A673 (cell line): ENCODE measurements at regions not wholly inside any gene's neighbourhood (a gene's known extent, or its start where the extent isn't known, plus 50 kb on each side); places are given as distances from the start of the nearest gene placed in this dataset.

Experiments
- BruUV-seq: library from RNA; stranded (reverse); fragments of 400-500 nt; replicated peaks from 2 replicates; lab custom pipeline; 2021; lab: Mats Ljungman, UMichigan
- CTCF ChIA-PET: fragments of 300-600 bp; sonication (Branson Sonifier 250); formaldehyde crosslinking; loops from one replicate; lab custom pipeline; 2022; ENCODE audit warnings: antibody characterized with exemption; lab: Charles Lee
- POLR2A ChIA-PET: fragments of 300-600 bp; sonication (Branson Sonifier 250); formaldehyde crosslinking; loops from one replicate; lab custom pipeline; 2022; ENCODE audit warnings: antibody characterized with exemption; ENCODE audit not compliant: low non-redundant PET; lab: Charles Lee
- DNase-seq: peaks from one replicate; pipeline ENCODE4 v3.0.0-alpha.2; 2015; ENCODE audit warnings: low spot score
- H3K27ac ChIP-seq: fragments of 200-600 bp; sonication (generic); 2 replicates; pipeline ENCODE4 v1.5.1; 2016; ENCODE audit warnings: mixed run types, low read depth, mild to moderate bottlenecking, mixed read lengths, antibody characterized with exemption, low read length; ENCODE audit not compliant: poor library complexity, severe bottlenecking
- H3K27me3 ChIP-seq: fragments of 200-600 bp; sonication (generic); replicated peaks from 2 replicates; pipeline ENCODE4 v1.6.1; 2017; ENCODE audit warnings: mixed run types, low read depth, mild to moderate bottlenecking, mixed read lengths, antibody characterized with exemption, low read length; ENCODE audit not compliant: insufficient read depth, poor library complexity
- H3K36me3 ChIP-seq: fragments of 200-600 bp; sonication (generic); 2 replicates; pipeline ENCODE4 v1.6.1; 2016; ENCODE audit warnings: mixed run types, mild to moderate bottlenecking, mixed read lengths, antibody characterized with exemption, low read length; ENCODE audit not compliant: insufficient read depth, poor library complexity, severe bottlenecking
- H3K4me1 ChIP-seq: fragments of 200-600 bp; sonication (generic); 2 replicates; pipeline ENCODE4 v1.6.1; 2017; ENCODE audit warnings: mixed run types, mild to moderate bottlenecking, mixed read lengths, antibody characterized with exemption, low read length; ENCODE audit not compliant: insufficient read depth, poor library complexity, severe bottlenecking
- H3K4me3 ChIP-seq: fragments of 200-600 bp; sonication (generic); 2 replicates; pipeline ENCODE4 v1.5.1; 2016; ENCODE audit warnings: low read depth, mixed run types, mild to moderate bottlenecking, mixed read lengths, low read length; ENCODE audit not compliant: poor library complexity, severe bottlenecking
- H3K9me3 ChIP-seq: fragments of 200-600 bp; sonication (generic); 2 replicates; pipeline ENCODE4 v1.6.1; 2016; ENCODE audit warnings: mixed run types, low read depth, mild to moderate bottlenecking, mixed read lengths, antibody characterized with exemption, low read length; ENCODE audit not compliant: poor library complexity, severe bottlenecking
- CTCF ChIP-seq: fragments of 300-800, 200-600 bp; sonication (generic); conservative IDR thresholded peaks from 2 replicates; pipeline ENCODE4 v1.5.1; 2017; ENCODE audit warnings: low read depth, mild to moderate bottlenecking, antibody characterized with exemption, low read length, moderate library complexity, mixed read lengths
- EZH2 ChIP-seq: fragments of 200-600 bp; sonication (generic); IDR thresholded peaks from 2 replicates; pipeline ENCODE4 v1.6.1; 2017; ENCODE audit warnings: borderline replicate concordance, low read depth, mild to moderate bottlenecking, mixed read lengths, antibody characterized with exemption, low read length; ENCODE audit not compliant: poor library complexity, severe bottlenecking
- intact Hi-C: fragments of 100-400 bp; cut with micrococcal nuclease; formaldehyde crosslinking; loops from one replicate; pipeline ENCODE4 v1.10.0; 2022; ENCODE audit not compliant: unreplicated experiment

- intact Hi-C loops: no loop called here
- no peak overlapping the region for H3K4me3 ChIP-seq
- no peak overlapping the region for H3K27ac ChIP-seq
- CTCF ChIA-PET: no interaction called here
- H3K27me3 ChIP-seq: peaks cover 10% of the 10 kb centered on the region
- POLR2A ChIA-PET: no interaction called here
- H3K4me1 ChIP-seq: no peaks in the 10 kb centered on the region
- TF ChIP-seq EZH2: no peak
- no peak for TF ChIP-seq CTCF
- no peaks in the 10 kb centered on the region for H3K36me3 ChIP-seq
- no peak for DNase-seq
- H3K9me3 ChIP-seq: peaks cover 9% of the 10 kb centered on the region
- no TSS peak for BruUV-seq
Measured at GRCh38 chrX:499870-500364, 113.2 kb upstream of the PPP2R3B start.

- intact Hi-C loops: no loop called here
- DNase-seq: no peak
- Histone ChIP-seq H3K27me3 (peaks cover 10% of the 10 kb centered on the region), H3K9me3 (peaks cover 9% of the 10 kb centered on the region), H3K36me3 (no peaks in the 10 kb centered on the region), H3K4me1 (no peaks in the 10 kb centered on the region), H3K4me3 (no peak overlapping the region), H3K27ac (no peak overlapping the region)
- TF ChIP-seq EZH2 (no peak), CTCF (no peak)
- ChIA-PET CTCF (no interaction called here), POLR2A (no interaction called here)
- no TSS peak for BruUV-seq
Measured at GRCh38 chrX:500481-501010, 113.8 kb upstream of the PPP2R3B start.

- H3K9me3 ChIP-seq: peaks cover 9% of the 10 kb centered on the region
- POLR2A ChIA-PET: no interaction called here
- no peaks in the 10 kb centered on the region for H3K4me1 ChIP-seq
- no peaks in the 10 kb centered on the region for H3K27me3 ChIP-seq
- intact Hi-C loops: no loop called here
- CTCF ChIA-PET: no interaction called here
- no peak overlapping the region for H3K4me3 ChIP-seq
- TF ChIP-seq CTCF: no peak
- no peak for TF ChIP-seq EZH2
- DNase-seq: no peak
- H3K36me3 ChIP-seq: no peaks in the 10 kb centered on the region
- H3K27ac ChIP-seq: no peak overlapping the region
- BruUV-seq: no TSS peak
Measured at GRCh38 chrX:506341-506740, 119.6 kb upstream of the PPP2R3B start.
